ENCODE measurements at regions not wholly inside any gene's neighbourhood (a gene's known extent, or its start where the extent isn't known, plus 50 kb on each side); places are given as distances from the start of the nearest gene placed in this dataset.

GRCh38 chr15:87805117-87805820 is 451.3 kb downstream of the NTRK3 start:
- H3K27ac ChIP-seq, result no peak overlapping the region
- no peaks in the 10 kb centered on the region for H3K9me3 ChIP-seq
- intact Hi-C loops (cut with DNase I; ENCODE audit: low total_unique reads), result no loop called here
- H3K27me3 ChIP-seq, result peaks cover 0 to 4% (median 0%) of the 10 kb centered on the region in 3 donors
- H3K4me1 ChIP-seq, result no peaks in the 10 kb centered on the region
- H3K4me3 ChIP-seq, result no peak overlapping the region
- 59 to 70% (median 69%) methylated on average over 4 of the region's 4 CpGs for WGBS, 5 donors
- no peaks in the 10 kb centered on the region for H3K36me3 ChIP-seq
- no peak for TF ChIP-seq CTCF (IDR thresholded peaks at IDR 0.05)
- TF ChIP-seq EP300 (IDR thresholded peaks at IDR 0.05), result no peak
- TF ChIP-seq POLR2AphosphoS5 (IDR thresholded peaks at IDR 0.05), result no peak
- no peak for TF ChIP-seq POLR2A (IDR thresholded peaks at IDR 0.05)
- no peak for DNase-seq

GRCh38 chr15:87804451-87804850 is 452.1 kb downstream of the NTRK3 start:
- peaks cover 0 to 4% (median 0%) of the 10 kb centered on the region in 3 donors for H3K27me3 ChIP-seq
- no peaks in the 10 kb centered on the region for H3K36me3 ChIP-seq
- no peak overlapping the region for H3K27ac ChIP-seq
- intact Hi-C loops (cut with DNase I; ENCODE audit: low total_unique reads), result no loop called here
- DNase-seq, result no peak
- H3K9me3 ChIP-seq, result no peaks in the 10 kb centered on the region
- TF ChIP-seq CTCF (IDR thresholded peaks at IDR 0.05) (no peak), POLR2AphosphoS5 (IDR thresholded peaks at IDR 0.05) (no peak), POLR2A (IDR thresholded peaks at IDR 0.05) (no peak), EP300 (IDR thresholded peaks at IDR 0.05) (no peak)
- H3K4me1 ChIP-seq, result no peaks in the 10 kb centered on the region
- H3K4me3 ChIP-seq, result no peak overlapping the region

GRCh38 chr15:87799838-87800237 is 456.7 kb downstream of the NTRK3 start:
- Histone ChIP-seq H3K4me3 (no peak overlapping the region), H3K9me3 (no peaks in the 10 kb centered on the region), H3K4me1 (no peaks in the 10 kb centered on the region), H3K27me3 (peaks cover 0 to 4% (median 0%) of the 10 kb centered on the region in 3 donors), H3K27ac (no peak overlapping the region), H3K36me3 (no peaks in the 10 kb centered on the region)
- DNase-seq, result no peak
- TF ChIP-seq POLR2A (IDR thresholded peaks at IDR 0.05) (no peak), POLR2AphosphoS5 (IDR thresholded peaks at IDR 0.05) (no peak), CTCF (IDR thresholded peaks at IDR 0.05) (no peak), EP300 (IDR thresholded peaks at IDR 0.05) (no peak)
- WGBS, 5 donors, result 30 to 67% (median 41%) methylated on average over 2 of the region's 2 CpGs
- intact Hi-C loops (cut with DNase I; ENCODE audit: low total_unique reads), result no loop called here

GRCh38 chr15:87799428-87799827 is 457.1 kb downstream of the NTRK3 start:
- intact Hi-C loops (cut with DNase I; ENCODE audit: low total_unique reads), result no loop called here
- Histone ChIP-seq H3K27ac (no peak overlapping the region), H3K9me3 (no peaks in the 10 kb centered on the region), H3K36me3 (no peaks in the 10 kb centered on the region), H3K4me1 (no peaks in the 10 kb centered on the region), H3K27me3 (peaks cover 0 to 4% (median 0%) of the 10 kb centered on the region in 3 donors), H3K4me3 (no peak overlapping the region)
- DNase-seq, result no peak
- 75 to 94% (median 89%) methylated on average over 3 of the region's 3 CpGs for WGBS, 5 donors
- TF ChIP-seq EP300 (IDR thresholded peaks at IDR 0.05) (no peak), CTCF (IDR thresholded peaks at IDR 0.05) (no peak), POLR2A (IDR thresholded peaks at IDR 0.05) (no peak), POLR2AphosphoS5 (IDR thresholded peaks at IDR 0.05) (no peak)
